ENCODE measurements at regions not wholly inside any gene's neighbourhood (a gene's known extent, or its start where the extent isn't known, plus 50 kb on each side); places are given as distances from the start of the nearest gene placed in this dataset.

- TF ChIP-seq CTCF (conservative IDR thresholded peaks at IDR 0.05; ENCODE audit: low read length): no peak
- no peak overlapping the region for H3K4me3 ChIP-seq (ENCODE audit: low read length)
- DNase-seq (ENCODE audit: low read depth): no peak
These were observed 665.1 kb downstream of the CDH18 start for GRCh38 chr5:19322716-19323485.

- no peak for TF ChIP-seq CTCF (conservative IDR thresholded peaks at IDR 0.05; ENCODE audit: low read length)
- no peak overlapping the region for H3K4me3 ChIP-seq (ENCODE audit: low read length)
- DNase-seq (ENCODE audit: low read depth): no peak
These were observed 653.7 kb downstream of the CDH18 start for GRCh38 chr5:19334278-19334677.

GRCh38 chr5:19342942-19343341, 645.1 kb downstream of the CDH18 start:
- H3K4me3 ChIP-seq (ENCODE audit: low read length): no peak overlapping the region
- TF ChIP-seq CTCF (conservative IDR thresholded peaks at IDR 0.05; ENCODE audit: low read length): no peak
- no peak for DNase-seq (ENCODE audit: low read depth)

GRCh38 chr5:19352120-19352519, 635.9 kb downstream of the CDH18 start:
- no peak for DNase-seq (ENCODE audit: low read depth)
- no peak overlapping the region for H3K4me3 ChIP-seq (ENCODE audit: low read length)
- TF ChIP-seq CTCF (conservative IDR thresholded peaks at IDR 0.05; ENCODE audit: low read length): no peak

GRCh38 chr5:19369048-19369447, 619.0 kb downstream of the CDH18 start:
- DNase-seq (ENCODE audit: low read depth): no peak
- TF ChIP-seq CTCF (conservative IDR thresholded peaks at IDR 0.05; ENCODE audit: low read length): no peak
- no peak overlapping the region for H3K4me3 ChIP-seq (ENCODE audit: low read length)

- no peak for TF ChIP-seq CTCF (conservative IDR thresholded peaks at IDR 0.05; ENCODE audit: low read length)
- no peak for DNase-seq (ENCODE audit: low read depth)
- H3K4me3 ChIP-seq (ENCODE audit: low read length): no peak overlapping the region
These were observed 618.4 kb downstream of the CDH18 start for GRCh38 chr5:19369561-19369960.

GRCh38 chr5:19370655-19371386, 617.2 kb downstream of the CDH18 start:
- no peak overlapping the region for H3K4me3 ChIP-seq (ENCODE audit: low read length)
- DNase-seq (ENCODE audit: low read depth): no peak
- TF ChIP-seq CTCF (conservative IDR thresholded peaks at IDR 0.05; ENCODE audit: low read length): no peak

Measured in AG10803 (cell line).